Calu3 (cell line): ENCODE measurements at regions not wholly inside any gene's neighbourhood (a gene's known extent, or its start where the extent isn't known, plus 50 kb on each side); places are given as distances from the start of the nearest gene placed in this dataset.

Experiments used
- BruUV-seq: library from RNA; stranded (reverse); fragments of 400-500 nt; replicated peaks from 2 replicates; lab custom pipeline; 2021; lab: Mats Ljungman, UMichigan
- CTCF ChIA-PET: fragments of 300-600 bp; sonication (Branson Sonifier 250); formaldehyde crosslinking; loops from one replicate; lab custom pipeline; 2022; ENCODE audit warnings: antibody characterized with exemption; lab: Charles Lee
- DNase-seq: peaks from one replicate; pipeline ENCODE4 v3.0.0; 2022
- H3K27ac Mint-ChIP-seq: one replicate; pipeline ENCODE4 v1.8.0; 2022; ENCODE audit warnings: mixed read lengths; ENCODE audit not compliant: unreplicated experiment
- H3K27me3 Mint-ChIP-seq: one replicate; pipeline ENCODE4 v1.8.0; 2022; ENCODE audit warnings: mixed read lengths; ENCODE audit not compliant: unreplicated experiment
- H3K36me3 Mint-ChIP-seq: one replicate; pipeline ENCODE4 v1.8.0; 2022; ENCODE audit warnings: mild to moderate bottlenecking, moderate library complexity, mixed read lengths; ENCODE audit not compliant: insufficient read depth, unreplicated experiment
- H3K4me1 Mint-ChIP-seq: one replicate; pipeline ENCODE4 v1.8.0; 2022; ENCODE audit warnings: mild to moderate bottlenecking, low read depth, mixed read lengths; ENCODE audit not compliant: unreplicated experiment
- H3K4me3 Mint-ChIP-seq: one replicate; pipeline ENCODE4 v1.8.0; 2022; ENCODE audit warnings: mild to moderate bottlenecking, low read depth, moderate library complexity, mixed read lengths; ENCODE audit not compliant: unreplicated experiment
- H3K9me3 Mint-ChIP-seq: one replicate; pipeline ENCODE4 v1.8.0; 2022; ENCODE audit warnings: low read depth, mixed read lengths; ENCODE audit not compliant: unreplicated experiment
- CTCF ChIP-seq: fragments of 200-600 bp; IDR thresholded peaks from one replicate; pipeline ENCODE4 v1.8.0; 2022; ENCODE audit warnings: antibody characterized with exemption; ENCODE audit not compliant: unreplicated experiment
- intact Hi-C: fragments of 100-400 bp; cut with micrococcal nuclease; formaldehyde crosslinking; loops from one replicate; pipeline ENCODE4 v1.10.0; 2022; ENCODE audit not compliant: unreplicated experiment

GRCh38 chr5:42361315-42361688 lies 61.9 kb upstream of the GHR start:
- TF ChIP-seq CTCF, result no peak
- H3K9me3 Mint-ChIP-seq, result no peaks in the 10 kb centered on the region
- intact Hi-C loops, result no loop called here
- CTCF ChIA-PET, result no interaction called here
- H3K27me3 Mint-ChIP-seq, result peaks cover 18% of the 10 kb centered on the region
- H3K36me3 Mint-ChIP-seq, result no peaks in the 10 kb centered on the region
- H3K27ac Mint-ChIP-seq, result no peak overlapping the region
- no peak for DNase-seq
- no TSS peak for BruUV-seq
- no peak overlapping the region for H3K4me3 Mint-ChIP-seq
- H3K4me1 Mint-ChIP-seq, result no peaks in the 10 kb centered on the region

DNA sequence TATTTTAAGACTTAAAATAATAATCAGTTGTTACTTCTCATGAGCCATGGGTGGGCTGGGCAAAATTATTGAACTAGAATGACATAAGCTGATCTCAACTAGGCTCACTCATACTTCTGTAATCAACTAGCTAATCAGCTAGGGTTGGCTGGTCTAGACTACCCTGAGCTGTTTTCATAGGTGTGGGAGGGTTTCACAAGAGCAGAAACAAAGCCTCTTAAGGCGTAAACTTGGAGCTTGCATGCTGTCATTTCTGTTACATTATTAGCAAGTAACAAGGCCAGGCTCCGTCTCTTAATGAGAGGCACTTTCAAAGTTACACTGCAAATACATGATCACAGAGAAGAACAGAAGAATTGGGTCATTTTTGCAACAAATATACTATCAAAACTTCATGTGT lies 57.2 kb upstream of the GHR start:
- Mint-ChIP-seq H3K4me3 (no peak overlapping the region), H3K4me1 (no peaks in the 10 kb centered on the region), H3K36me3 (no peaks in the 10 kb centered on the region), H3K27ac (no peak overlapping the region), H3K27me3 (peaks cover 17% of the 10 kb centered on the region), H3K9me3 (no peaks in the 10 kb centered on the region)
- intact Hi-C loops, result no loop called here
- CTCF ChIA-PET, result no interaction called here
- no peak for DNase-seq
- BruUV-seq, result no TSS peak
- no peak for TF ChIP-seq CTCF
